Osteoblast (primary cell): ENCODE measurements at regions not wholly inside any gene's neighbourhood (a gene's known extent, or its start where the extent isn't known, plus 50 kb on each side); places are given as distances from the start of the nearest gene placed in this dataset.

ENCODE experiments used
- DNase-seq: peaks from one replicate; pipeline ENCODE4 v3.0.0; 2011; ENCODE audit warnings: low spot score, mixed read lengths; ENCODE audit not compliant: insufficient read length; ENCODE audit errors: missing footprints
- H2AFZ ChIP-seq: 2 replicates; pipeline ENCODE4 v1.6.0; 2011; ENCODE audit warnings: mild to moderate bottlenecking, low read length
- H3K27ac ChIP-seq: 2 replicates; pipeline ENCODE4 v1.5.1; 2011; ENCODE audit warnings: mild to moderate bottlenecking, low read depth, low read length, moderate library complexity
- H3K27me3 ChIP-seq: 2 replicates; pipeline ENCODE4 v1.6.0; 2012; ENCODE audit warnings: mild to moderate bottlenecking, control low read depth, inconsistent platforms, low read length, moderate library complexity; ENCODE audit not compliant: insufficient read depth
- H3K36me3 ChIP-seq: 2 replicates; pipeline ENCODE4 v1.5.1; 2011; ENCODE audit warnings: mild to moderate bottlenecking, low read length, control low read depth, moderate library complexity; ENCODE audit not compliant: insufficient read depth
- H3K4me1 ChIP-seq: 2 replicates; pipeline ENCODE4 v1.5.1; 2011; ENCODE audit warnings: mild to moderate bottlenecking, low read length, control low read depth, moderate library complexity; ENCODE audit not compliant: insufficient read depth
- H3K4me2 ChIP-seq: 2 replicates; pipeline ENCODE4 v1.6.0; 2011; ENCODE audit warnings: mild to moderate bottlenecking, low read length; ENCODE audit not compliant: insufficient read depth
- H3K4me3 ChIP-seq: fragments of 200-600 bp; sonication (generic); 3 replicates; pipeline ENCODE4 v1.5.1; 2012; ENCODE audit warnings: mild to moderate bottlenecking, low read length, inconsistent platforms; ENCODE audit not compliant: insufficient read depth
- H3K79me2 ChIP-seq: 2 replicates; pipeline ENCODE4 v1.6.0; 2012; ENCODE audit warnings: mild to moderate bottlenecking, low read length, control low read depth, inconsistent platforms; ENCODE audit not compliant: insufficient read depth
- H3K9me3 ChIP-seq: 2 replicates; pipeline ENCODE4 v1.5.1; 2011; ENCODE audit warnings: low read depth, low read length, control low read depth
- H4K20me1 ChIP-seq: 2 replicates; pipeline ENCODE4 v1.6.0; 2012; ENCODE audit warnings: mild to moderate bottlenecking, low read length, control low read depth; ENCODE audit not compliant: insufficient read depth
- CTCF ChIP-seq: IDR thresholded peaks from 2 replicates; pipeline ENCODE4 v1.5.1; 2011; ENCODE audit warnings: mild to moderate bottlenecking, low read depth, low read length, moderate library complexity; ENCODE audit errors: extremely low read depth

- Histone ChIP-seq H3K4me3 (no peak overlapping the region), H3K4me1 (peaks cover 10% of the 10 kb centered on the region), H3K27ac (no peak overlapping the region), H3K27me3 (no peaks in the 10 kb centered on the region), H2AFZ (no peak overlapping the region), H3K36me3 (no peaks in the 10 kb centered on the region), H3K79me2 (no peaks in the 10 kb centered on the region), H3K4me2 (no peak overlapping the region), H4K20me1 (peaks cover 5% of the 10 kb centered on the region), H3K9me3 (no peaks in the 10 kb centered on the region)
- no peak for TF ChIP-seq CTCF
- no peak for DNase-seq
These were observed 59.6 kb downstream of the ARL6IP4 start for GRCh38 chr12:123040106-123040505.

GRCh38 chr12:123038966-123039365, 58.5 kb downstream of the ARL6IP4 start:
- Histone ChIP-seq H3K4me3 (no peak overlapping the region), H3K36me3 (no peaks in the 10 kb centered on the region), H3K4me1 (peaks cover 11% of the 10 kb centered on the region), H4K20me1 (peaks cover 5% of the 10 kb centered on the region), H3K79me2 (no peaks in the 10 kb centered on the region), H3K27me3 (no peaks in the 10 kb centered on the region), H3K9me3 (no peaks in the 10 kb centered on the region), H2AFZ (no peak overlapping the region), H3K4me2 (no peak overlapping the region), H3K27ac (no peak overlapping the region)
- DNase-seq, result no peak
- TF ChIP-seq CTCF, result no peak

GRCh38 chr12:123038486-123038885, 58.0 kb downstream of the ARL6IP4 start:
- no peaks in the 10 kb centered on the region for H3K27me3 ChIP-seq
- no peak overlapping the region for H3K4me3 ChIP-seq
- no peak for TF ChIP-seq CTCF
- no peaks in the 10 kb centered on the region for H3K9me3 ChIP-seq
- no peak overlapping the region for H3K4me2 ChIP-seq
- H3K79me2 ChIP-seq, result no peaks in the 10 kb centered on the region
- DNase-seq, result no peak
- no peak overlapping the region for H3K27ac ChIP-seq
- H4K20me1 ChIP-seq, result peaks cover 6% of the 10 kb centered on the region
- H3K4me1 ChIP-seq, result peaks cover 6% of the 10 kb centered on the region
- H3K36me3 ChIP-seq, result peaks cover under 1% of the 10 kb centered on the region
- no peak overlapping the region for H2AFZ ChIP-seq

- H3K27ac ChIP-seq, result no peak overlapping the region
- peaks cover 6% of the 10 kb centered on the region for H3K36me3 ChIP-seq
- H3K4me1 ChIP-seq, result peaks cover 5% of the 10 kb centered on the region
- no peak overlapping the region for H3K4me2 ChIP-seq
- peaks cover 2% of the 10 kb centered on the region for H4K20me1 ChIP-seq
- DNase-seq, result no peak
- H3K79me2 ChIP-seq, result no peaks in the 10 kb centered on the region
- no peak for TF ChIP-seq CTCF
- no peak overlapping the region for H2AFZ ChIP-seq
- H3K9me3 ChIP-seq, result no peaks in the 10 kb centered on the region
- H3K4me3 ChIP-seq, result no peak overlapping the region
- H3K27me3 ChIP-seq, result no peaks in the 10 kb centered on the region
These were observed 57.3 kb downstream of the ARL6IP4 start for GRCh38 chr12:123037791-123038190.
